Upper lobe of left lung (tissue), 6 donors: ENCODE measurements at regions not wholly inside any gene's neighbourhood (a gene's known extent, or its start where the extent isn't known, plus 50 kb on each side); places are given as distances from the start of the nearest gene placed in this dataset.
"Not testable (repeated sequence)": the region's sequence is repeated elsewhere in the genome, so short reads cannot be mapped to it uniquely, and the experiment has no call there.

Experiments
- ATAC-seq, 2 donors: fragments of 200-7000 bp; cut with Tn5 transposase; one replicate each; pipeline ENCODE4 v1.9.1; 2022; ENCODE audit warnings: mild to moderate bottlenecking in 2 of 2, moderate library complexity in 2 of 2; ENCODE audit not compliant: low FRiP score in 2 of 2
- DNase-seq, 2 donors: peaks; one replicate each; pipeline ENCODE4 v3.0.0-alpha.2; 2019 to 2020
- H3K27ac ChIP-seq, 4 donors: fragments of 200-600 bp; sonication (generic); one replicate each; pipeline ENCODE4 v1.5.1; 2016 to 2019
- H3K27me3 ChIP-seq, 4 donors: fragments of 200-600 bp; sonication (generic); one replicate each; pipeline ENCODE4 v1.5.1; 2017 to 2019
- H3K36me3 ChIP-seq, 4 donors: fragments of 200-600 bp; sonication (generic); one replicate each; pipeline ENCODE4 v1.5.1; 2016 to 2019
- H3K4me1 ChIP-seq, 4 donors: fragments of 200-600 bp; sonication (generic); one replicate each; pipeline ENCODE4 v1.5.1; 2018 to 2019
- H3K4me3 ChIP-seq, 4 donors: fragments of 200-600 bp; sonication (generic); one replicate each; pipeline ENCODE4 v1.5.1; 2017 to 2019; ENCODE audit warnings: mild to moderate bottlenecking in 2 of 4, moderate library complexity in 1 of 4
- H3K9me3 ChIP-seq, 4 donors: fragments of 200-600 bp; sonication (generic); one replicate each; pipeline ENCODE4 v1.5.1; 2018 to 2019
- CTCF ChIP-seq, 6 experiments: fragments of 450-650 bp in 4 of 6; fragments of 200-600 bp in 2 of 6; sonication (generic) in 2 of 6; IDR thresholded peaks; one replicate each; pipeline ENCODE4 v1.5.1; 2016 to 2019; ENCODE audit warnings: antibody characterized with exemption in 6 of 6
- EP300 ChIP-seq, 4 donors: sonication (generic); formaldehyde crosslinking; IDR thresholded peaks; one replicate each; pipeline ENCODE4 v1.5.1; 2017; ENCODE audit warnings: antibody characterized with exemption in 4 of 4, control low read depth in 2 of 4
- POLR2A ChIP-seq, 4 donors: fragments of 450-650 bp; IDR thresholded peaks; one replicate each; pipeline ENCODE4 v1.5.1; 2016 to 2017; ENCODE audit warnings: antibody characterized with exemption in 4 of 4, mild to moderate bottlenecking in 2 of 4
- POLR2AphosphoS5 ChIP-seq, 2 donors: sonication (generic); formaldehyde crosslinking; IDR thresholded peaks; one replicate each; pipeline ENCODE4 v1.5.1; 2017; ENCODE audit warnings: antibody characterized with exemption in 2 of 2
- WGBS, 2 donors: methylation state at CpG; one replicate each; pipeline ENCODE4 v1.1.5; 2017 to 2018; 5-methylcytosine and 5-hydroxymethylcytosine counted together
- donor health status: DM: no; HTN: no; CAD: no; lungs with moderate emphysema.
- donor health status: DM: no; HTN: yes; CAD: no; lungs with severe emphysema.

GRCh38 chr18:27520401-27520800 is 335.3 kb upstream of the CHST9 start:
- Histone ChIP-seq H3K4me1 (no peaks in the 10 kb centered on the region), H3K36me3 (no peaks in the 10 kb centered on the region), H3K9me3 (no peaks in the 10 kb centered on the region), H3K27ac (no peak overlapping the region), H3K27me3 (no peaks in the 10 kb centered on the region), H3K4me3 (no peak overlapping the region)
- ATAC-seq (peak in 1 of 2 donors; percentile 35), DNase-seq (no peak)
- TF ChIP-seq POLR2A (IDR thresholded peaks at IDR 0.05) (no peak), POLR2AphosphoS5 (IDR thresholded peaks at IDR 0.05) (no peak)
- 65 to 75% methylated on average over 2 of the region's 2 CpGs for WGBS, 2 donors

- not testable (repeated sequence) for H3K4me3 ChIP-seq, H3K4me1 ChIP-seq, H3K27me3 ChIP-seq, H3K36me3 ChIP-seq, ATAC-seq, H3K9me3 ChIP-seq, H3K27ac ChIP-seq
- 87 to 96% methylated on average over 17 to 21 of the region's 21 CpGs for WGBS, 2 donors
- peak in 1 of 2 donors; percentile 27 for DNase-seq
These were observed 325.0 kb upstream of the CHST9 start for GRCh38 chr18:27510036-27510633.

- Histone ChIP-seq H3K4me3 (no peak overlapping the region), H3K27ac (no peak overlapping the region), H3K9me3 (peaks cover 0 to 7% (median 0%) of the 10 kb centered on the region in 4 donors), H3K27me3 (no peaks in the 10 kb centered on the region), H3K4me1 (no peaks in the 10 kb centered on the region), H3K36me3 (no peaks in the 10 kb centered on the region)
- no peak for ATAC-seq
- WGBS, 2 donors, result 82 to 92% methylated on average over 4 of the region's 4 CpGs
- DNase-seq, result no peak
- TF ChIP-seq POLR2AphosphoS5 (IDR thresholded peaks at IDR 0.05) (no peak), EP300 (IDR thresholded peaks at IDR 0.05) (no peak), POLR2A (IDR thresholded peaks at IDR 0.05) (no peak), CTCF (IDR thresholded peaks at IDR 0.05) (no peak)
These were observed 316.6 kb upstream of the CHST9 start for GRCh38 chr18:27501671-27502070.

GRCh38 chr18:27500531-27500930 is 315.4 kb upstream of the CHST9 start:
- H3K4me3 ChIP-seq, result no peak overlapping the region
- DNase-seq (no peak), ATAC-seq (no peak)
- H3K4me1 ChIP-seq, result no peaks in the 10 kb centered on the region
- no peaks in the 10 kb centered on the region for H3K36me3 ChIP-seq
- TF ChIP-seq POLR2A (IDR thresholded peaks at IDR 0.05) (no peak), CTCF (IDR thresholded peaks at IDR 0.05) (no peak), EP300 (IDR thresholded peaks at IDR 0.05) (no peak), POLR2AphosphoS5 (IDR thresholded peaks at IDR 0.05) (no peak)
- H3K27ac ChIP-seq, result no peak overlapping the region
- peaks cover 0 to 7% (median 0%) of the 10 kb centered on the region in 4 donors for H3K9me3 ChIP-seq
- WGBS, 2 donors, result 60 to 72% methylated on average over 5 of the region's 5 CpGs
- no peaks in the 10 kb centered on the region for H3K27me3 ChIP-seq

- TF ChIP-seq CTCF (IDR thresholded peaks at IDR 0.05) (no peak), POLR2A (IDR thresholded peaks at IDR 0.05) (no peak), EP300 (IDR thresholded peaks at IDR 0.05) (no peak), POLR2AphosphoS5 (IDR thresholded peaks at IDR 0.05) (no peak)
- ATAC-seq (no peak), DNase-seq (no peak)
- WGBS, 2 donors, result 79 to 80% methylated on average over 4 of the region's 4 CpGs
- no peaks in the 10 kb centered on the region for H3K9me3 ChIP-seq
- no peak overlapping the region for H3K27ac ChIP-seq
- no peak overlapping the region for H3K4me3 ChIP-seq
- no peaks in the 10 kb centered on the region for H3K27me3 ChIP-seq
- no peaks in the 10 kb centered on the region for H3K4me1 ChIP-seq
- H3K36me3 ChIP-seq, result no peaks in the 10 kb centered on the region
These were observed 312.1 kb upstream of the CHST9 start for GRCh38 chr18:27497246-27497645.

GRCh38 chr18:27493182-27493581 is 308.1 kb upstream of the CHST9 start:
- 79 to 84% methylated on average over 4 of the region's 4 CpGs for WGBS, 2 donors
- ATAC-seq (no peak), DNase-seq (no peak)
- no peaks in the 10 kb centered on the region for H3K9me3 ChIP-seq
- H3K36me3 ChIP-seq, result no peaks in the 10 kb centered on the region
- TF ChIP-seq EP300 (IDR thresholded peaks at IDR 0.05), result no peak
- H3K27ac ChIP-seq, result no peak overlapping the region
- H3K4me1 ChIP-seq, result no peaks in the 10 kb centered on the region
- H3K27me3 ChIP-seq, result no peaks in the 10 kb centered on the region
- no peak overlapping the region for H3K4me3 ChIP-seq
